H9 (cell line): ENCODE measurements at regions not wholly inside any gene's neighbourhood (a gene's known extent, or its start where the extent isn't known, plus 50 kb on each side); places are given as distances from the start of the nearest gene placed in this dataset.

ENCODE experiments used
- DNase-seq: peaks from one replicate; pipeline ENCODE4 v3.0.0-alpha.2; 2017
- H2AFZ ChIP-seq: one replicate; pipeline ENCODE4 v1.6.1; 2013; ENCODE audit warnings: mild to moderate bottlenecking, low read length, control low read depth, moderate library complexity
- H2AK5ac ChIP-seq: 2 replicates; pipeline ENCODE4 v1.6.1; 2013; ENCODE audit warnings: low read length, control low read depth, mixed read lengths; ENCODE audit not compliant: insufficient read length
- H2BK120ac ChIP-seq: one replicate; pipeline ENCODE4 v1.6.1; 2013; ENCODE audit warnings: low read depth, mild to moderate bottlenecking, low read length, control low read depth, inconsistent platforms; ENCODE audit not compliant: poor library complexity, severe bottlenecking
- H2BK12ac ChIP-seq: 2 replicates; pipeline ENCODE4 v1.6.1; 2013; ENCODE audit warnings: low read length, control low read depth, mixed read lengths, low read depth; ENCODE audit not compliant: insufficient read length
- H2BK15ac ChIP-seq: 2 replicates; pipeline ENCODE4 v1.6.1; 2013; ENCODE audit warnings: low read depth, low read length, control low read depth
- H2BK20ac ChIP-seq: one replicate; pipeline ENCODE4 v1.6.1; 2013; ENCODE audit warnings: low read depth, mild to moderate bottlenecking, low read length, control low read depth, inconsistent platforms; ENCODE audit not compliant: poor library complexity, severe bottlenecking
- H2BK5ac ChIP-seq: 2 replicates; pipeline ENCODE4 v1.6.1; 2013; ENCODE audit warnings: low read length, control low read depth, mixed read lengths; ENCODE audit not compliant: insufficient read length
- H3K14ac ChIP-seq: 2 replicates; pipeline ENCODE4 v1.6.1; 2013; ENCODE audit warnings: low read length, control low read depth; ENCODE audit not compliant: insufficient read depth
- H3K18ac ChIP-seq: 2 replicates; pipeline ENCODE4 v1.6.1; 2013; ENCODE audit warnings: low read depth, mild to moderate bottlenecking, mixed read lengths, low read length, control low read depth; ENCODE audit not compliant: insufficient read length
- H3K23ac ChIP-seq: 2 replicates; pipeline ENCODE4 v1.6.1; 2013; ENCODE audit warnings: low read length, control low read depth, mixed read lengths, low read depth; ENCODE audit not compliant: insufficient read length
- H3K23me2 ChIP-seq: 2 replicates; pipeline ENCODE4 v1.6.1; 2013; ENCODE audit warnings: low read depth, mild to moderate bottlenecking, mixed read lengths, low read length, control low read depth; ENCODE audit not compliant: insufficient read length, poor library complexity, severe bottlenecking
- H3K27ac ChIP-seq: 2 replicates; pipeline ENCODE4 v1.5.1; 2013; ENCODE audit warnings: low read length, control low read depth, mixed read lengths, low read depth; ENCODE audit not compliant: insufficient read length
- H3K27me3 ChIP-seq: 2 replicates; pipeline ENCODE4 v1.6.1; 2013; ENCODE audit warnings: low read length, control low read depth, inconsistent platforms; ENCODE audit not compliant: insufficient read depth
- H3K4ac ChIP-seq: 2 replicates; pipeline ENCODE4 v1.6.1; 2013; ENCODE audit warnings: low read depth, mild to moderate bottlenecking, control low read depth, inconsistent platforms, low read length, moderate library complexity
- H3K4me1 ChIP-seq: 2 replicates; pipeline ENCODE4 v1.6.1; 2013; ENCODE audit warnings: low read length, control low read depth, inconsistent platforms; ENCODE audit not compliant: insufficient read depth
- H3K4me2 ChIP-seq: 2 replicates; pipeline ENCODE4 v1.6.1; 2013; ENCODE audit warnings: low read length, control low read depth, mixed read lengths; ENCODE audit not compliant: insufficient read length, insufficient read depth
- H3K56ac ChIP-seq: 2 replicates; pipeline ENCODE4 v1.6.1; 2013; ENCODE audit warnings: low read depth, mild to moderate bottlenecking, mixed read lengths, low read length, control low read depth; ENCODE audit not compliant: insufficient read length
- H3K79me1 ChIP-seq: 2 replicates; pipeline ENCODE4 v1.6.1; 2013; ENCODE audit warnings: low read depth, mild to moderate bottlenecking, moderate library complexity, low read length, control low read depth, inconsistent platforms; ENCODE audit not compliant: insufficient read depth, poor library complexity, severe bottlenecking
- H3K79me2 ChIP-seq: 2 replicates; pipeline ENCODE4 v1.6.1; 2013; ENCODE audit warnings: low read length, control low read depth, inconsistent platforms; ENCODE audit not compliant: insufficient read depth
- H3K9ac ChIP-seq: 2 replicates; pipeline ENCODE4 v1.6.1; 2013; ENCODE audit warnings: low read length, control low read depth, mixed read lengths; ENCODE audit not compliant: insufficient read length; ENCODE audit errors: extremely low read depth
- H3K9me3 ChIP-seq: one replicate; pipeline ENCODE4 v1.6.1; 2013; ENCODE audit warnings: low read depth, low read length, inconsistent platforms; ENCODE audit not compliant: control insufficient read depth
- H3T11ph ChIP-seq: one replicate; pipeline ENCODE4 v1.6.1; 2013; ENCODE audit warnings: mild to moderate bottlenecking, low read length, control low read depth, inconsistent platforms
- H4K20me1 ChIP-seq: one replicate; pipeline ENCODE4 v1.6.1; 2013; ENCODE audit not compliant: control insufficient read depth, insufficient read length, insufficient read depth
- H4K5ac ChIP-seq: 2 replicates; pipeline ENCODE4 v1.6.1; 2013; ENCODE audit warnings: low read depth, mild to moderate bottlenecking, mixed read lengths, low read length, control low read depth; ENCODE audit not compliant: insufficient read length
- H4K8ac ChIP-seq: replicated peaks from 2 replicates; pipeline ENCODE4 v1.6.1; 2013; ENCODE audit warnings: low read length, control low read depth, mixed read lengths, low read depth; ENCODE audit not compliant: insufficient read length
- H4K91ac ChIP-seq: 2 replicates; pipeline ENCODE4 v1.6.1; 2013; ENCODE audit warnings: low read depth, mild to moderate bottlenecking, moderate library complexity, mixed read lengths, low read length, control low read depth; ENCODE audit not compliant: insufficient read length
- H3K27ac Mint-ChIP-seq, 3 experiments: 2 replicates in 2 of 3; 3 replicates in 1 of 3; pipeline ENCODE4 v1.8.0; 2020 to 2021; ENCODE audit warnings: mixed read lengths in 3 of 3, mild to moderate bottlenecking in 1 of 3, moderate library complexity in 1 of 3
- H3K27me3 Mint-ChIP-seq: 2 replicates; pipeline ENCODE4 v1.8.0; 2021; ENCODE audit warnings: low read depth, mild to moderate bottlenecking, moderate library complexity, mixed read lengths
- H3K36me3 Mint-ChIP-seq, 3 experiments: 2 replicates in 2 of 3; 3 replicates in 1 of 3; pipeline ENCODE4 v1.8.0; 2020 to 2021; ENCODE audit warnings: low read depth in 3 of 3, mixed read lengths in 3 of 3; ENCODE audit not compliant: insufficient read depth in 1 of 3
- H3K4me1 Mint-ChIP-seq, 2 experiments: 2 replicates each; pipeline ENCODE4 v1.8.0; 2020; ENCODE audit warnings: mixed read lengths in 2 of 2
- H3K4me3 Mint-ChIP-seq, 2 experiments: 2 replicates in 1 of 2; 3 replicates in 1 of 2; pipeline ENCODE4 v1.8.0; 2020 to 2021; ENCODE audit warnings: mild to moderate bottlenecking in 2 of 2, mixed read lengths in 2 of 2, moderate library complexity in 1 of 2
- H3K9me3 Mint-ChIP-seq, 2 experiments: 2 replicates in 1 of 2; 3 replicates in 1 of 2; pipeline ENCODE4 v1.8.0; 2020; ENCODE audit warnings: mild to moderate bottlenecking in 2 of 2, mixed read lengths in 2 of 2, moderate library complexity in 1 of 2
- WGBS: extraction: QIAGEN DNeasy Blood & Tissue Kit; methylation state at CpG from one replicate; pipeline ENCODE4 v1.1.7; 2013; ENCODE audit warnings: missing lambda C conversion rate, low lambda C conversion rate, mixed read lengths; ENCODE audit not compliant: insufficient read length; ENCODE audit errors: extremely low coverage; 5-methylcytosine and 5-hydroxymethylcytosine counted together
- TF ChIP-seq, protein P1 (sequence below): fragments of 200-600 bp; sonication (generic); conservative IDR thresholded peaks from 3 replicates; pipeline ENCODE4 v1.8.0; 2021; ENCODE audit warnings: antibody characterized with exemption, mild to moderate bottlenecking

DNA sequence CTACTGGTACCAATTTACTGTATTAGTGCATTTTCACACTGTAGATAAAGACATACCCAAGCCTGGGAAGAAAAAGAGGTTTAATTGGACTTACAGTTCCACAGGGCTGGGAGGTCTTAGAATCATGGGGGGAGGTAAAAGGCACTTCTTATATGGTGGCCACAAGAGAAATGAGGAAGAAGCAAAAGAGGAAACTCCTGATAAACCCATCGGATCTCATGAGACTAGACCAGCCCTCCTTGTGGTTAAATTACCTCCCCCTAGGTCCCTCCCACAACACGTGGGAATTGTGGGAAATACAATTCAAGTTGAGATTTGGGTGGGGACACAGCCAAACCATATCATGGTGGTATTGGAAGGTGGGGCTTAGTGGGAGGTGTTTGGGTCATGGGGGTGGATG, 56.5 kb upstream of the SPDL1 start:
- Histone ChIP-seq H3K4me2 (no peak overlapping the region), H2BK20ac (no peak overlapping the region), H3K23me2 (no peaks in the 10 kb centered on the region), H3K18ac (no peak overlapping the region), H2AFZ (no peak overlapping the region), H3K9ac (no peak overlapping the region), H4K5ac (no peak overlapping the region), H3K79me2 (no peaks in the 10 kb centered on the region), H3K14ac (no peak overlapping the region), H4K91ac (no peak overlapping the region), H3K27me3 (no peaks in the 10 kb centered on the region), H4K20me1 (no peaks in the 10 kb centered on the region), H2BK120ac (no peak overlapping the region), H3T11ph (no peak overlapping the region), H3K56ac (no peak overlapping the region), H3K23ac (no peak overlapping the region), H2BK5ac (no peak overlapping the region), H3K79me1 (no peaks in the 10 kb centered on the region), H2BK12ac (no peak overlapping the region), H4K8ac (no peak overlapping the region), H2BK15ac (no peak overlapping the region), H3K4me1 (peaks cover 3% of the 10 kb centered on the region; the same call in 1 of the 2 replicates), H3K9me3 (no peaks in the 10 kb centered on the region), H3K4ac (no peak overlapping the region), H2AK5ac (no peak overlapping the region), H3K27ac (no peak overlapping the region)
- no peak for DNase-seq
- TF ChIP-seq, protein P1, sequence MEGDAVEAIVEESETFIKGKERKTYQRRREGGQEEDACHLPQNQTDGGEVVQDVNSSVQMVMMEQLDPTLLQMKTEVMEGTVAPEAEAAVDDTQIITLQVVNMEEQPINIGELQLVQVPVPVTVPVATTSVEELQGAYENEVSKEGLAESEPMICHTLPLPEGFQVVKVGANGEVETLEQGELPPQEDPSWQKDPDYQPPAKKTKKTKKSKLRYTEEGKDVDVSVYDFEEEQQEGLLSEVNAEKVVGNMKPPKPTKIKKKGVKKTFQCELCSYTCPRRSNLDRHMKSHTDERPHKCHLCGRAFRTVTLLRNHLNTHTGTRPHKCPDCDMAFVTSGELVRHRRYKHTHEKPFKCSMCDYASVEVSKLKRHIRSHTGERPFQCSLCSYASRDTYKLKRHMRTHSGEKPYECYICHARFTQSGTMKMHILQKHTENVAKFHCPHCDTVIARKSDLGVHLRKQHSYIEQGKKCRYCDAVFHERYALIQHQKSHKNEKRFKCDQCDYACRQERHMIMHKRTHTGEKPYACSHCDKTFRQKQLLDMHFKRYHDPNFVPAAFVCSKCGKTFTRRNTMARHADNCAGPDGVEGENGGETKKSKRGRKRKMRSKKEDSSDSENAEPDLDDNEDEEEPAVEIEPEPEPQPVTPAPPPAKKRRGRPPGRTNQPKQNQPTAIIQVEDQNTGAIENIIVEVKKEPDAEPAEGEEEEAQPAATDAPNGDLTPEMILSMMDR: no peak
- Mint-ChIP-seq H3K4me1 (peaks cover 8% of the 10 kb centered on the region in 2 experiments; a peak in 3 of 4 replicates), H3K4me3 (no peak overlapping the region), H3K36me3 (no peaks in the 10 kb centered on the region), H3K9me3 (peaks cover 0 to 2% of the 10 kb centered on the region in 2 experiments; a peak in 1 of 5 replicates), H3K27ac (no peak overlapping the region), H3K27me3 (peaks cover 3% of the 10 kb centered on the region)
- WGBS: no CpG with 5 or more reads among the region's 2 CpGs
